Motor neuron (in vitro differentiated cells): ENCODE measurements at regions not wholly inside any gene's neighbourhood (a gene's known extent, or its start where the extent isn't known, plus 50 kb on each side); places are given as distances from the start of the nearest gene placed in this dataset.

ENCODE experiments used
- ATAC-seq, 8 experiments: fragments of 200-7000 bp; cut with Tn5 transposase; replicated peaks in 6 of 8; 2 replicates each; pipeline ENCODE4 v1.8.0; 2021; ENCODE audit warnings: mild to moderate bottlenecking in 8 of 8, moderate library complexity in 8 of 8
- H3K27ac ChIP-seq, 2 donors: fragments of 250-450 bp; sonication (Bioruptor Pico); 2 replicates each; pipeline ENCODE4 v1.9.0; 2021; ENCODE audit warnings: antibody characterized with exemption in 2 of 2, mild to moderate bottlenecking in 2 of 2, moderate library complexity in 1 of 2
- H3K4me1 ChIP-seq, 2 donors: fragments of 250-450 bp; sonication (Bioruptor Pico); replicated peaks in 1 of 2; 2 replicates each; pipeline ENCODE4 v1.6.1; 2021; ENCODE audit warnings: antibody characterized with exemption in 2 of 2, mild to moderate bottlenecking in 2 of 2, moderate library complexity in 1 of 2
- H3K4me3 ChIP-seq, 5 donors: fragments of 250-450 bp; sonication (Bioruptor Pico); 2 replicates each; pipeline ENCODE4 v1.9.0; 2021; ENCODE audit warnings: antibody characterized with exemption in 5 of 5, mild to moderate bottlenecking in 5 of 5, moderate library complexity in 4 of 5
- WGBS, 10 experiments: fragments of 450-650 bp; shearing (Covaris generic); methylation state at CpG; one replicate each; pipeline ENCODE4 v1.0.0; 2022; 5-methylcytosine and 5-hydroxymethylcytosine counted together
- in situ Hi-C, 9 experiments: fragments of 400-800 bp; cut with MboI; loops; one replicate each; pipeline ENCODE4 v1.15.0; 2021; ENCODE audit warnings: low sequenced_read_pairs in 9 of 9, low pct_unique_long_range_greater_than_20kb in 2 of 9; ENCODE audit not compliant: unreplicated experiment in 9 of 9

DNA sequence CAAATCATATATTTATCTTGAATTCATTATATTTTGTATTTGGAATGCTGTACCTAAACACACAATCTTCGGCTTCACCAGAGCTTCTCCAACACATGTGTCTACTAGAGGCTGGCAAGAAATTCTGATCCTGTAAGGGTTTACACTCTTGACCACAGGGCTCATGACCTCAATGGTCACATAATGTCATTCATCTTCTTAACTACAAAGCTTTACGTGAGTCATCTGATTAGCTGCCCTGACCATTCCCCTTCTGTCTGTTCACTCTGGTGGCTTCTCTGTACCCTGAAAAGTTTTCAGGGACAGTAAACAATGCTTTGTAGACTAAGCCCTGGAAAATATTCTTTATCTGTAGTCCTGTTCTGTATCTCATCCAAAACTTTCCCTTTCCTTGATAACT lies 423.9 kb downstream of the CMPK2 start:
- no peak overlapping the region for H3K4me3 ChIP-seq
- no peak overlapping the region for H3K27ac ChIP-seq
- 13 to 100% (median 48%) methylated on average over 1 to 2 of the region's 2 CpGs; no CpG with 5 or more reads in 2 of the 10 experiments for WGBS, 10 experiments
- in situ Hi-C loops, result no loop called here
- peaks cover 17 to 39% of the 10 kb centered on the region in 2 donors for H3K4me1 ChIP-seq
- ATAC-seq, result peak in 3 of 8 experiments; percentile 32 to 71 (median 41)

DNA sequence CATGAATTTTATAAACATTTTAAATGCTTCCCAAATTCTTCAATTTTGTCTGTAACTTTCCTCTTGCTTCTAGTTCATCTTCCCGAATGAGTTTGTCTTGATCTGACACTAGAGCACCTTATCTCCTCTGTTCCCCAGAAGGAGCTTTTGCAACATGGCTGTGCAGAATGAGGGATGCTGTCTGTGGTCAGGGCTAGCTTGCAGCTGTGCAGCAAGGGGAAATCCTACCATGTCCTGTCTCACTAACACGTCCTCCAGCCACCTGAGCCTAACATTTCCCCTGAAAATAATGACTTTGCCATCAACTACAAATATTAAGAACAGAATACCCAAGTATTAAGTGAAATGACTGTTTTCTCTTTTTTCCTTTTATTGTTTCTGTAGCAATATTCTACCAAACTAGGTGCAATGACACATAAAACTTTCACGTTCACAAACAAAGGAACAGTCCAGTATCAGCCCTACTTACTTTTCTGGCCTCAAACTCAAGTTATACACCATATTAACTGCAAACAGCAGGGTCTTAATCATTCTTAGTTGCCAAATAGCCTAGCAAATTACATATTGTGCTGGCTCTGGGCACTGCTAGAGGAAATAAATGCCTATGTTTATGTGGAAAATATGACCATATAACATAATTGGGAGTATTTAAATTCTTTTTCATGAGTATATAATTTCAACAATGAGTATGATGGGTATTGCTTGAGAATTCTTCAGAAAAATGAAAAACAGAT lies 423.3 kb downstream of the CMPK2 start:
- no peak for ATAC-seq
- Histone ChIP-seq H3K4me1 (peaks cover 23 to 46% of the 10 kb centered on the region in 2 donors), H3K4me3 (no peak overlapping the region), H3K27ac (no peak overlapping the region)
- 0 to 100% (median 66%) methylated on average over 1 to 3 of the region's 3 CpGs for WGBS, 10 experiments
- in situ Hi-C loops, result no loop called here

DNA sequence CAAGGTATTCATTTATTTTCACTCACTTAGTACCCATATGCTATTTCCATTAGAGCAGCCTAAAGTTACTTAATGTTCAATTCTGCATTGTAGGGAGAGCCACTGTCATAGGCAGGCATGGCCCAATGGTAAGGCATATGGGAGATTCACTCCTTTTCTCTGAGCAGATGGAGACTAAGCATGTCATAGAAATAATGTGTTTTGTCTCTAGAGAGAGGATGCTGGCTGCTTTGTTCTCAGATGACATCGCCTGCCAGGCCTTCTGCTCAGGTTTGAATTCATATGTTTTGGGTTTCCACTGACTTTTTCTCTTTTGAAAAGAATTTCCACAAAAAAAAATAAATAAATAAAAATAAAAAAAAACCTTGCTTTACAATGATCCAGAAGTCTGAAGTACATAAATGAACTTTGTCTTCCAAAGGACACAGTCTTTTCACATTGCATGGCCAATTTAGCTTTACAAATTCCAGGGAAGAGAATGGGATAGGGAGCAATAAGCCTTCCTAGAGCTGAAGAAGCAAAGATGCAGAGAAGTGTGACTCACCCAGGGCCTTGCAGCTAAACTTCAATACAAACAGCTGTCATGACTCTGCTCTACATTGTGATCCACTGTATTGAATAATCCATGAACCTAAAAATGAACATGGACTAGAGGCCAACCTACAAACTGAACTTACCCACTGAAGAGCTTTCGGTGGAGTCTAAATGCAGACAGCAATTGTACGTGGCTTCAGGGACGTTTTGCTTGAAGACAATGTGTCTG lies 422.5 kb downstream of the CMPK2 start:
- H3K4me3 ChIP-seq, result no peak overlapping the region
- in situ Hi-C loops, result no loop called here
- peak in 6 of 8 experiments; percentile 43 to 86 (median 68) for ATAC-seq
- no peak overlapping the region for H3K27ac ChIP-seq
- H3K4me1 ChIP-seq, result peaks cover 31 to 54% of the 10 kb centered on the region in 2 donors
- WGBS, 10 experiments, result 17 to 86% (median 65%) methylated on average over 1 to 4 of the region's 4 CpGs

DNA sequence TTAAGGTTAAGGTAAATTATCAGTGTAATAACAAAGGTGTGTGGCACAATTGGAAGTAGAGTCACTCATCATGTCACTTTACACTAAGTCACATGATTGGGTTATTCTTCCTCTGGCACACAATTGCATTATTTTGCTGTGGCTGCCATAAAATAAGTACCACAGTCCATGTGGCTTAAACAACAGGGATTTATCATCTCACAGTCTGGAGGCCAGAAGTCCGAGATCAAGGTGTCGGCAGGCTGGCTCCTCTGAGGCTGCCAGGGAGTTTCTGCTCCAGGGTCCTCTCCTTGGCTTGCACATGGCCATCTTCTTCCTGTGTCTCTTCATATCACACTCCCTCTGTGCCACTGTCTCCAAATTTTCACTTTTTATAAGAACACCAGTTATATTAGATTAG lies 421.2 kb downstream of the CMPK2 start:
- no peak for ATAC-seq
- in situ Hi-C loops, result no loop called here
- peaks cover 43 to 66% of the 10 kb centered on the region in 2 donors for H3K4me1 ChIP-seq
- H3K4me3 ChIP-seq, result no peak overlapping the region
- no peak overlapping the region for H3K27ac ChIP-seq
- 40 to 100% (median 86%) methylated on average over 1 to 2 of the region's 2 CpGs; no CpG with 5 or more reads in 7 of the 10 experiments for WGBS, 10 experiments

DNA sequence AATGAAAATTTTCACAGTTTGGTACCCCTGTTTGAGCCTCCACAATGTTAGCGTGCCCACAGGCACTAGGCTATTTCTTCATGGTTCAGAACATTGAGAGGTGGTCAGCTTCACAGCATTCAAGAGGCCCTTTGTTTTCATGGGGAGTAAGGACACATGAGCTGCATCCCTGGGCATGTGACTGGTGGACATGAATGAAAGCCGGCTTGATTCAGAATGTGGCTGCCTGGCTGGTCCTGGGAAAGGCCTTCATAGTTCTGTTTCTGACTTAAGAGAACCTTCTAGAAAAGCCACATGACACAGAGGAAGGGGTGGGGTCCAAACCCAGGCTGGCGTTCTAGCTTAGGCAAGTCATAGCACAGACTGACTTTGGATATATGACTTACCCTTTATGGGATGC lies 420.6 kb downstream of the CMPK2 start:
- Histone ChIP-seq H3K4me3 (no peak overlapping the region), H3K27ac (no peak overlapping the region), H3K4me1 (peaks cover 49 to 73% of the 10 kb centered on the region in 2 donors)
- WGBS, 10 experiments, result 24 to 100% (median 89%) methylated on average over 2 to 3 of the region's 3 CpGs; no CpG with 5 or more reads in 4 of the 10 experiments
- in situ Hi-C loops, result no loop called here
- peak in 3 of 8 experiments; percentile 10 to 23 (median 20) for ATAC-seq

DNA sequence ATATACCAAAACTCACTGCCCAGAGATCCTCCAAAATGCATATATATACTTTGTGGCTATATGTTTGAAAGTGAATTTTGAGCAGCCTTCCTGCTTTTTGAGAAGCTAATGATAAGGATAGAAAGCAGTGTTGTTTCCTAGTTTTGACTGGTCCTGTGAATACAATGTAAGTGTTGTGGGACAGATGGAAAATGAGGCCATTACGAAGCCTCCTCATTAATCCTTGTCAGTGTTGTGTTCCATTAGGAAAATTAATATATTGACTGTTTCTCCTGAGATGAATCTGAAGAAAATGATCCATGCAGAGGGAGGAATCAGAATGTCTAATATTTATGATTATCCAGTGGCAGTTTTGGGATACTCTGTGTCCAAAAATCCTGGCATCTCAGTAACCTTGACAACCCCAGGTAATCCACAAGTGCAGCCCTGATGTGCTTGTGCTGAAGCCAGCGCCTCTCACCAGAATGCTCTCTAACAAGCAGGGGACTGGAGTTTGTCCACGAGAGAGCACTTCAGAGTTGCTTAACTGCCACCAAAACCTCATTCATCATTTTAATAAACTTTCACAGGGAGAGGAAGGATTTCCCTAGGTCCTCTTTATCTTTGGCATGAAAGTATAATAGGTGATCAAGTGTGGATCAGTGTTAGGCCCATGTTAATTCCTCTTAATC lies 418.6 kb downstream of the CMPK2 start:
- Histone ChIP-seq H3K4me1 (peaks cover 42 to 67% of the 10 kb centered on the region in 2 donors), H3K4me3 (no peak overlapping the region), H3K27ac (no peak overlapping the region)
- WGBS, 10 experiments, result 0 to 100% (median 27%) methylated on average over 1 to 3 of the region's 3 CpGs; no CpG with 5 or more reads in 2 of the 10 experiments
- peak in 5 of 8 experiments; percentile 33 to 69 (median 56) for ATAC-seq
- in situ Hi-C loops, result no loop called here

DNA sequence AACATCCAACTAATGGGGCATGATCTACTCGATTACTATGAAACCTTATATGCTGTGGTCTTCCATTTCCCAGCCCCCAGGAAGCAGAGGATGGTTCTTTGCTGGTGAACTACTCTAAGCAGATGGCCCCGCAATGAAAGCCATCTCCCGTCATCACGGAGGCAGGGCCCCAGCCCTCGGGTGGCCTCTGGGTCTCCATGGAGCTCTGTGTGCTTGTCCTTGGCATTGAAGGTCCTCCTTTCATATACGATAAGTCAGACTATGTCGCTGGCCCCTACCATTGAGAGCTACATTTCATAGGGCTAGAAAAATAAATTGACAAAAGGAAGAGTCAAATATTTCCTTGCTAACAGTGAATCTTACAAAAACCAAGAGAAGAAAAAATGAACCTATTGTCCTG lies 416.8 kb downstream of the CMPK2 start:
- in situ Hi-C loops, result no loop called here
- 0 to 63% (median 25%) methylated on average over 1 to 7 of the region's 7 CpGs; no CpG with 5 or more reads in 1 of the 10 experiments for WGBS, 10 experiments
- ATAC-seq, result peak in 5 of 8 experiments; percentile 18 to 87 (median 60)
- no peak overlapping the region for H3K4me3 ChIP-seq
- H3K4me1 ChIP-seq, result peaks cover 40 to 57% of the 10 kb centered on the region in 2 donors
- H3K27ac ChIP-seq, result peak overlapping the region; percentile 12 to 78

DNA sequence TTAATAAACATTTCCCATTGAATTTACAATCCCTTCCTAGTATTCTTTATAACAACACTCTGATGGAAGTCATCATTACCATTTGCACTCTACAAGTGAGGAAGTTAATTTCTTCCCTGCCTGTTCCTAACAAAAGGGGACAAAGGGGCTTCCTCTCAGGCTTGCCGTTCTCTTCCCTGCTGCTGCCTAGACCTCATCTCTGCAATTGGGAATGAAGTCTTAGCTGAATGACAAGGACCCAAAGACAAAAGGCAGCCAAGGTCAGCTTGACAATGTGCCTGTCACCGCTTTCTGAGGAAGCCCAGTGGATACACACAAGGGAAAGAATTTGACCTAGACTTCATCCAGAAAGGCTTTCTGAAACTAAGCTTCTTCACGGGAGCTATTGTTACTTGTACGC lies 416.4 kb downstream of the CMPK2 start:
- peaks cover 40 to 57% of the 10 kb centered on the region in 2 donors for H3K4me1 ChIP-seq
- in situ Hi-C loops, result no loop called here
- H3K27ac ChIP-seq, result peak overlapping the region in 1 of 2 donors; percentile 58
- ATAC-seq, result peak in 5 of 8 experiments; percentile 61 to 79 (median 70)
- 0 to 14% (median 8%) methylated on average over 1 to 4 of the region's 4 CpGs; no CpG with 5 or more reads in 1 of the 10 experiments for WGBS, 10 experiments
- no peak overlapping the region for H3K4me3 ChIP-seq

DNA sequence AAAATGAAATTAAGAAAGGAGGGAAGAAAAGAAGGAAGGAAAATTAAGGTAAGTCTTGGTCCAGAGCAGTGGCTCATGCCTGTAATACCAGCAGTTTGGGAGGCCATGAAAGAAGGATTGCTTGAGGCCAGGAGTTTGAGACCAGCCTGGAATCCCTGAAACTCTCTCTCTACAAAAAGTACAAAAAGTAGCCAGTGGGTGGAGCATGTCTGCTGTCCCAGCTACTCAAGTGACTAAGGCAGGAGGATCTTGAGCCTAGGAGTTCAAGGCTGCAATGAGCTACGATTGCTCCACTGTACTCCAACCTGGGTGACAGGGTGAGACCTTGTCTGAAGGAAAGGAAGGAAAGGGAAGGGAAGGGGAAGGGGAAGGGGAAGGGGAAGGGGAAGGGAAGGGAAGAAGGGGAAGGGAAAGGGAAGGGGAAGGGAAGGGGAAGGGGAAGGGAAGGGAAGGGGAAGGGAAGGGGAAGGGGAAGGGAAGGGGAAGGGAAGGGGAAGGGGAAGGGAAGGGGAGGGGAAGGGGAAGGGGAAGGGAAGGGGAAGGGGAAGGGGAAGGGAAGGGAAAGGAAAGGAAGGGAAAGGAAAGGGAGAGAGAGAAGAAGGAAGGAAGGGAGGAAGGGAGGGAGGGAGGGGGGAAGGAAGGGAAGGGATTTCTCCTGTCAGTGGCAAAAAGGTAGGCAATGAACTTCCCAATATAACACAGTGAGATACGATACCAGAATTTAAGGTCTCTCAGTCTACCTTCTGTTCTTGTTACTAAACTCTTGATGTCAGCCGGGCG lies 412.8 kb downstream of the CMPK2 start:
- Histone ChIP-seq H3K4me1 (peaks cover 26 to 30% of the 10 kb centered on the region in 2 donors), H3K27ac (no peak overlapping the region), H3K4me3 (no peak overlapping the region)
- no peak for ATAC-seq
- WGBS, 10 experiments, result 45 to 100% methylated on average over 1 to 2 of the region's 4 CpGs; no CpG with 5 or more reads in 8 of the 10 experiments
- in situ Hi-C loops, result no loop called here

DNA sequence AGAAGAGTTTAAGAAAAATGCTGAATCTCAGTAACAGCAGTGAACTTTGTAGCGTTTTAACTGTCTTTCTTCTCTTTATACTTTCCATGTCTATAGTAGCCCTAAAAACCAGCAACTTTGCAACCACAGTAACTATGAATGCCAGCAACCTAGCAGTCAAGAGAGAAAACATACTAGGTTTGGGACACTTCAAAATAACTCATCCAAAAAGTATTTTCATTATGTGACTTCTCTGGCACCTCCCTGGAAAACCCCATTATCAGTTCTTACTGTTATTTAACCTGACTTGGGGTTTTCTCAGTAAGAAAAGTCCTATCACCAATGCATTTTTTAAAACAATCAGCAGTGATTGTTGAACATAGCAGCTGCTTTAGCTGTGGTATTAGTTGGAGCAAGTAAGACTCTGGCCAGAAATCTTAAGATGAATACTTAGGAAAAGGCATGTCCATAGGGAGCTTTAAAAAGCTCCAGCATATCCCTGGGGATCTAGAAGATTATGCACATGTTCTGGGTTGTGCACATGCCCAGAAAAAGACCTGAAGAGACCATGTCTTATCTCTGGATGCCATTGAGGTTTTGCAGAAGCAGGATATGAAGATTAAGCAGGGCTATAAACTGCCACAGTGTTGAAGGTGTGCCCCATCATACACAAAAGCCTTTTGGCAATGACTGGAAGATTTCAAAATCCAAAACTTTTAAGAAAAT lies 411.3 kb downstream of the CMPK2 start:
- WGBS, 10 experiments, result 0 to 100% (median 75%) methylated on average over 1 of the region's 1 CpG
- no peak overlapping the region for H3K27ac ChIP-seq
- peaks cover 12 to 14% of the 10 kb centered on the region in 2 donors for H3K4me1 ChIP-seq
- in situ Hi-C loops, result no loop called here
- H3K4me3 ChIP-seq, result no peak overlapping the region
- no peak for ATAC-seq

DNA sequence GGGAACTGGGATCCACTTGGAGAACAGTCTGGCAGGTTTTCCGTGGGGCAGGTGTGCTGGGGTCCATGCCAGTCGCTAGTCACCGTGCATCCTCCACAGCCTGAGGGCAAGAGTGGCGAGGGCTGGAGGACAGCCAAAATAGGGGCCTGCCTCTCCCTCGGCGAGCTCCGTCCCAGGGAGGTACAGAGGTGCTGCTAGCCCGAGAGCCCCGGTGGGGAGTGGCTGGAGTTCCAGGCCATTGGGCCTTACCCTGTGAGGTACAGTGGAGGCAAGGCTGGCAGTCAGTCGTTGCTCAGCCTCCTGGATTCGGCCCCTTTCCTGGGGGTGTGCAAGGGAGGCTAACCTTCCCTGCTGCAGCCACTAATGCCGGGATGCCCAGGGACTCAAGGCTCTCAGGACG lies 406.6 kb downstream of the CMPK2 start:
- Histone ChIP-seq H3K27ac (no peak overlapping the region), H3K4me1 (no peaks in the 10 kb centered on the region), H3K4me3 (no peak overlapping the region)
- ATAC-seq, result no peak
- 33 to 100% (median 67%) methylated on average over 1 to 5 of the region's 13 CpGs; no CpG with 5 or more reads in 7 of the 10 experiments for WGBS, 10 experiments
- in situ Hi-C loops, result no loop called here

DNA sequence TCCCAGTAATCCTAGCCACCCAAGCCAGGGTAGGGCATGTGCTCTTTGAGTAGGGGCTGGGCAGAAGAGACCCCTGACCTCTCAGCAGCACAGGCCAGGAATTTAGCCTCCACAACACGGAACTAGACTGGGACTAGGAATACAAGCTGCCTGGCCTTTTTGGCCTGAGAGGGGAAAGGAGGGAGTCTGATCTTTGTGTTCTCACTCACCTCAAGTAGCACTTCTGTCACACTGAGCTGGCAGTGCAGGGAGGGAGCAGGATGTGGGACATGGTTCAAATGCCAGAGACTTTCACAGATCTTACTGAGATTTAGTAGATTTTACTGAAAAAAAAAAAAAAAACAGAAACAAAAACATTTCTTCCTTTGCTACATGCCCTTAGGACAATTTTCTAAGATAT lies 395.2 kb downstream of the CMPK2 start:
- peaks cover under 1 to 5% of the 10 kb centered on the region in 2 donors for H3K4me1 ChIP-seq
- no peak overlapping the region for H3K27ac ChIP-seq
- H3K4me3 ChIP-seq, result no peak overlapping the region
- ATAC-seq, result no peak
- in situ Hi-C loops, result no loop called here
- WGBS, 10 experiments, result 0 to 100% (median 60%) methylated on average over 1 of the region's 1 CpG; no CpG with 5 or more reads in 7 of the 10 experiments
